Endothelial cell of umbilical vein (primary cell): ENCODE measurements at regions not wholly inside any gene's neighbourhood (a gene's known extent, or its start where the extent isn't known, plus 50 kb on each side); places are given as distances from the start of the nearest gene placed in this dataset.

ENCODE experiments used
- CTCF ChIP-seq, 2 donors: IDR thresholded peaks; 1 replicate in 1 of 2; 2 replicates in 1 of 2; pipeline ENCODE4 v1.5.1; 2011; ENCODE audit warnings: low read length in 2 of 2, mild to moderate bottlenecking in 2 of 2, moderate library complexity in 2 of 2, control low read depth in 1 of 2, inconsistent platforms in 1 of 2, low read depth in 1 of 2; ENCODE audit not compliant: insufficient read depth in 1 of 2; ENCODE audit errors: extremely low read depth in 1 of 2
- MAX ChIP-seq: IDR thresholded peaks from 2 replicates; pipeline ENCODE4 v1.6.1; 2011; ENCODE audit not compliant: insufficient read depth, insufficient read length
- POLR2A ChIP-seq: IDR thresholded peaks from 2 replicates; pipeline ENCODE4 v1.6.1; 2012; ENCODE audit warnings: low read depth, mild to moderate bottlenecking, control low read depth, low read length
- POLR2AphosphoS5 ChIP-seq: IDR thresholded peaks from 2 replicates; pipeline ENCODE4 v1.6.1; 2012; ENCODE audit warnings: low read depth, mild to moderate bottlenecking, control low read depth, low read length, moderate library complexity; ENCODE audit not compliant: insufficient read depth

GRCh38 chr20:17797161-17797560 lies 97.4 kb downstream of the BANF2 start:
- no peak for TF ChIP-seq CTCF (IDR thresholded peaks at IDR 0.05; ENCODE audit: extremely low read depth in 1 of 2, insufficient read depth in 1 of 2, low read depth in 1 of 2, low read length in 2 of 2)
- no peak for TF ChIP-seq POLR2A
- TF ChIP-seq MAX, result no peak
- TF ChIP-seq POLR2AphosphoS5, result no peak
